KMS-11 (cell line): ENCODE measurements at regions not wholly inside any gene's neighbourhood (a gene's known extent, or its start where the extent isn't known, plus 50 kb on each side); places are given as distances from the start of the nearest gene placed in this dataset.

Experiments
- H2AFZ ChIP-seq: fragments of 200-600 bp; sonication (generic); 2 replicates; pipeline ENCODE4 v1.6.1; 2016; ENCODE audit warnings: antibody characterized with exemption, mixed run types, low read depth
- H3K27ac ChIP-seq: fragments of 200-600 bp; sonication (generic); 2 replicates; pipeline ENCODE4 v1.6.1; 2016; ENCODE audit warnings: mild to moderate bottlenecking, mixed run types
- H3K27me3 ChIP-seq: fragments of 200-600 bp; sonication (generic); 2 replicates; pipeline ENCODE4 v1.6.1; 2017; ENCODE audit warnings: mild to moderate bottlenecking, low read depth, mixed run types, moderate library complexity; ENCODE audit not compliant: insufficient read depth
- H3K36me3 ChIP-seq: fragments of 200-600 bp; sonication (generic); 2 replicates; pipeline ENCODE4 v1.6.1; 2017; ENCODE audit warnings: mild to moderate bottlenecking, mixed run types; ENCODE audit not compliant: insufficient read depth
- H3K4me1 ChIP-seq: fragments of 200-600 bp; sonication (generic); 2 replicates; pipeline ENCODE4 v1.6.1; 2016; ENCODE audit warnings: mild to moderate bottlenecking, low read depth, mixed run types; ENCODE audit not compliant: poor library complexity, severe bottlenecking
- H3K4me2 ChIP-seq: fragments of 200-600 bp; sonication (generic); 2 replicates; pipeline ENCODE4 v1.7.0; 2016; ENCODE audit warnings: mild to moderate bottlenecking, mixed run types
- H3K4me3 ChIP-seq: fragments of 200-600 bp; sonication (generic); IDR thresholded peaks from 2 replicates; pipeline ENCODE4 v1.6.1; 2017; ENCODE audit warnings: low read depth, low read length, mixed read lengths; ENCODE audit not compliant: insufficient read depth
- H3K79me2 ChIP-seq: fragments of 200-600 bp; sonication (generic); 2 replicates; pipeline ENCODE4 v1.6.1; 2016; ENCODE audit warnings: low read depth, mixed run types; ENCODE audit not compliant: insufficient read depth
- H3K9ac ChIP-seq: fragments of 200-600 bp; sonication (generic); 2 replicates; pipeline ENCODE4 v1.6.1; 2016; ENCODE audit warnings: mild to moderate bottlenecking, mixed run types
- H4K20me1 ChIP-seq: fragments of 200-600 bp; sonication (generic); 2 replicates; pipeline ENCODE4 v1.6.1; 2016; ENCODE audit warnings: mild to moderate bottlenecking, mixed run types; ENCODE audit not compliant: insufficient read depth
- CTCF ChIP-seq: fragments of 200-600 bp; sonication (generic); conservative IDR thresholded peaks from 2 replicates; pipeline ENCODE4 v1.6.1; 2017; ENCODE audit warnings: low read depth, mild to moderate bottlenecking, antibody characterized with exemption, low read length, moderate library complexity, mixed read lengths

- Histone ChIP-seq H4K20me1 (no peaks in the 10 kb centered on the region), H3K4me1 (no peaks in the 10 kb centered on the region), H3K4me2 (no peak overlapping the region), H3K27me3 (no peaks in the 10 kb centered on the region), H3K4me3 (no peak overlapping the region), H2AFZ (no peak overlapping the region), H3K9ac (no peak overlapping the region), H3K79me2 (no peaks in the 10 kb centered on the region), H3K36me3 (no peaks in the 10 kb centered on the region), H3K27ac (no peak overlapping the region)
- no peak for TF ChIP-seq CTCF
Observed at GRCh38 chr2:134770702-134771101, 51.9 kb upstream of the TMEM163 start.

- no peak overlapping the region for H3K9ac ChIP-seq
- H4K20me1 ChIP-seq = no peaks in the 10 kb centered on the region
- no peak overlapping the region for H3K4me3 ChIP-seq
- H3K36me3 ChIP-seq = no peaks in the 10 kb centered on the region
- no peak for TF ChIP-seq CTCF
- H3K4me2 ChIP-seq = no peak overlapping the region
- no peaks in the 10 kb centered on the region for H3K27me3 ChIP-seq
- H3K27ac ChIP-seq = no peak overlapping the region
- no peaks in the 10 kb centered on the region for H3K4me1 ChIP-seq
- H2AFZ ChIP-seq = no peak overlapping the region
- no peaks in the 10 kb centered on the region for H3K79me2 ChIP-seq
Observed at GRCh38 chr2:134771313-134771801, 52.6 kb upstream of the TMEM163 start.

- no peaks in the 10 kb centered on the region for H4K20me1 ChIP-seq
- no peaks in the 10 kb centered on the region for H3K4me1 ChIP-seq
- no peaks in the 10 kb centered on the region for H3K27me3 ChIP-seq
- H2AFZ ChIP-seq = no peak overlapping the region
- H3K79me2 ChIP-seq = no peaks in the 10 kb centered on the region
- no peak overlapping the region for H3K4me3 ChIP-seq
- H3K36me3 ChIP-seq = no peaks in the 10 kb centered on the region
- TF ChIP-seq CTCF = no peak
- no peak overlapping the region for H3K4me2 ChIP-seq
- no peak overlapping the region for H3K9ac ChIP-seq
- H3K27ac ChIP-seq = no peak overlapping the region
Observed at GRCh38 chr2:134772493-134773169, 53.8 kb upstream of the TMEM163 start.

GRCh38 chr2:134773335-134773734 lies 54.5 kb upstream of the TMEM163 start:
- Histone ChIP-seq H3K4me1 (no peaks in the 10 kb centered on the region), H3K4me2 (no peak overlapping the region), H3K36me3 (no peaks in the 10 kb centered on the region), H3K27ac (no peak overlapping the region), H4K20me1 (no peaks in the 10 kb centered on the region), H3K27me3 (no peaks in the 10 kb centered on the region), H3K4me3 (no peak overlapping the region), H3K9ac (no peak overlapping the region), H3K79me2 (no peaks in the 10 kb centered on the region), H2AFZ (no peak overlapping the region)
- TF ChIP-seq CTCF = no peak
